Activated CD4-positive, alpha-beta memory T cell treated with anti-CD3 and anti-CD28 coated beads, Interleukin-2, amount 10 ng/mL, durations not matched to agents 7 days and 5 days (primary cell): ENCODE measurements at regions not wholly inside any gene's neighbourhood (a gene's known extent, or its start where the extent isn't known, plus 50 kb on each side); places are given as distances from the start of the nearest gene placed in this dataset.

Experiments used
- CTCF ChIA-PET: fragments of 350-600 bp; sonication (Branson Sonifier 250); formaldehyde crosslinking; loops from one replicate; lab custom pipeline; 2021; ENCODE audit warnings: antibody characterized with exemption, inconsistent platforms; lab: Charles Lee
- POLR2A ChIA-PET: fragments of 350-600 bp; sonication (Branson Sonifier 250); formaldehyde crosslinking; loops from one replicate; lab custom pipeline; 2021; ENCODE audit warnings: antibody characterized with exemption; lab: Charles Lee
- DNase-seq: peaks from one replicate; pipeline ENCODE4 v3.0.0-alpha.2; 2020
- H3K27ac Mint-ChIP-seq: one replicate; pipeline ENCODE4 v1.8.0; 2021; ENCODE audit warnings: mild to moderate bottlenecking, mixed read lengths
- H3K27me3 Mint-ChIP-seq: one replicate; pipeline ENCODE4 v1.8.0; 2021; ENCODE audit warnings: mixed read lengths
- H3K36me3 Mint-ChIP-seq: one replicate; pipeline ENCODE4 v1.8.0; 2021; ENCODE audit warnings: low read depth, mixed read lengths
- H3K4me1 Mint-ChIP-seq: one replicate; pipeline ENCODE4 v1.8.0; 2021; ENCODE audit warnings: mixed read lengths
- H3K4me3 Mint-ChIP-seq: one replicate; pipeline ENCODE4 v1.8.0; 2021; ENCODE audit warnings: mild to moderate bottlenecking, mixed read lengths
- H3K9me3 Mint-ChIP-seq: one replicate; pipeline ENCODE4 v1.8.0; 2021; ENCODE audit warnings: mixed read lengths

DNA sequence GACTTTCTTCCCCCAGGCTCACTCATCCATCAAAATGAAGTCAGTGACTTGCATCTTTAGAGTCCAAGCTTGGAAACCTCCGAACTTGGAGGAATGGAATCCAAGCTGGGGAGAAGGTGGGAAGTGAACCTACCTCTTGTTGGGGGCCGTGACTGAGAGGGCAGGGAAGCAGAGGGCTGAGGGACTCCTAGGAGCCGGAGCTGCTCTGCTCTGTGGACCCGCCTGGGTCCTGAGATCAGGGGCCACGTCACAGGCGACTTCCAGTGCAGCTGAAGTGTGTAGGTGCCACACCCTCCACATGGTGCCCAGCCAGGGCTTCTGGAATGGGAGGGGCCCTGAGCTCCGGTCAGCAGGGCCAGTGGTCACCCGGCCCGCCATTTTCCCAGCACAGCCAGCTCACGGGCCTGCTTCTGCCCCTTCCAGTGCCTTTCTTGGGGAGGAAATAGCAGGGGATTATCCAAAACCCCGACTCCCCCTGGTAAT, 63.4 kb upstream of the OTOS start:
- CTCF ChIA-PET: no interaction called here
- no peaks in the 10 kb centered on the region for H3K36me3 Mint-ChIP-seq
- no peaks in the 10 kb centered on the region for H3K4me1 Mint-ChIP-seq
- H3K27me3 Mint-ChIP-seq: peaks cover 22% of the 10 kb centered on the region
- no peak for DNase-seq
- no peak overlapping the region for H3K4me3 Mint-ChIP-seq
- POLR2A ChIA-PET: no interaction called here
- H3K27ac Mint-ChIP-seq: no peak overlapping the region
- no peaks in the 10 kb centered on the region for H3K9me3 Mint-ChIP-seq

DNA sequence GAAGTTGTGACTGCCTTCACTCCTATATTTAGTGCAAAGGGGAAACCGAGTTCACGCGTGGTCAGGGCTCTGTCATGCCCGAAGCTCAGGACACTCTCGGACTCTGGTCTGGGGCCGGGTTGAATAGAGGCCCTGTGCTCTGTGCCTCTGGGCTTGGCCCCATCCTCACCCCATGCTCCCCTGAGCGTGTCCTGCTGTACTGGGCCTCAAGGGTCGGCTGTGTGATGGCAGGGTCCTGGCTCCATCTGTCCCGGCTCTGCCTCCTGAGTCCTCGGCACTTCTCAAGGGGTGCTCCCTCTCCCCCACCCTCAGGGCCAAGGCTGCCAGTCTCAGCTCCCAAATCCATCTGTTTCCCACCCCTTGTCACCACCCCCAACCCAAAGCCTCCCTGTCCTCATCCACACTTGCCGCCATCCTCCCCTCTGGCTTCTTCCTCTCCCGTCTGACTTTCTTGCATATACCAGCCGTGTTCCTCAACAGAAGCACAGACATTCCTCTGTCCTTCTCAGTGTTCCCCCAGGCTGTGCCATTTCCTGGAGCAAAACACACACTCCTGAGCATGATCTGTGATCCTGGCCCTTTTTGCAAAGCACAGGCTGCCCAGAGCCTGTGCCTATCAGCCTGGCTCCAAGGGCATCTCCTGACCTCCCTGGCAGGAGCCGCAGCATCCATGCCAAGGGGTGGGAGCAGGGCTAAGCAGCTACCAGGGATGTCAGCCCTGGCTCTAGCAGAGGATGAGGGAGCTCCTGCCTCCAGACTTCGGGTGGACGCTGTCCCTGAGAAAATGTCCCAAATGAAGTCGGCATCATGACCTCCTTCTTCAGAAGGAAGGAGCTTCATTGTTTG, 64.2 kb upstream of the OTOS start:
- H3K27me3 Mint-ChIP-seq: peaks cover 22% of the 10 kb centered on the region
- no peaks in the 10 kb centered on the region for H3K36me3 Mint-ChIP-seq
- POLR2A ChIA-PET: no interaction called here

DNA sequence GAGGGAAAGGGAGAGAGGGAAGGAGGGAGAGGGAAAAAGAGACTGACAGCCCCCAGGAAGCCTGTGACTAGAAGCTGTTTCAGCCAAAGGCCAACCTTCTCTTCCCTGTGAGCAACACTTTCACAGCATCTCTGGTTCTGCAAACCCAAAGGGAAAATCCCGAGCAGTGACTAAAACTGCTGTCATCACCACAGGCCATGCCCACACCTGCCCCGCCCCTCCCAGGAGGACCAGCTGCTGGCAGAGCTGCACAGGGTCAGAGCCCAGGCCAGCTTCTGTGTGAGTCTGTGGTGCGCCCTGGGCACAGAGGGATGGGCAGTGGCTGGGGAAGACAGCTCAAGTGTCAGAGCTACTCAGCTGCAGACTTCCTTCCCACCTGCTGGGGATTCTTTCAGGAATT, 64.9 kb upstream of the OTOS start:
- DNase-seq: peak; percentile 36
- H3K9me3 Mint-ChIP-seq: no peaks in the 10 kb centered on the region
- no peak overlapping the region for H3K27ac Mint-ChIP-seq
- H3K4me1 Mint-ChIP-seq: no peaks in the 10 kb centered on the region
- H3K27me3 Mint-ChIP-seq: peaks cover 22% of the 10 kb centered on the region
- H3K36me3 Mint-ChIP-seq: no peaks in the 10 kb centered on the region
- CTCF ChIA-PET: interaction anchor here (1.0 kb wide), 1 partner anchor 10 kb away, joined by 3 read pairs; no protein-coding TSS in a partner anchor
- H3K4me3 Mint-ChIP-seq: no peak overlapping the region
- POLR2A ChIA-PET: no interaction called here

More for the DNA sequence above, 64.2 kb upstream of the OTOS start:
- Mint-ChIP-seq H3K4me3 (no peak overlapping the region), H3K4me1 (no peaks in the 10 kb centered on the region), H3K9me3 (no peaks in the 10 kb centered on the region), H3K27ac (no peak overlapping the region)
- CTCF ChIA-PET: no interaction called here
- no peak for DNase-seq

DNA sequence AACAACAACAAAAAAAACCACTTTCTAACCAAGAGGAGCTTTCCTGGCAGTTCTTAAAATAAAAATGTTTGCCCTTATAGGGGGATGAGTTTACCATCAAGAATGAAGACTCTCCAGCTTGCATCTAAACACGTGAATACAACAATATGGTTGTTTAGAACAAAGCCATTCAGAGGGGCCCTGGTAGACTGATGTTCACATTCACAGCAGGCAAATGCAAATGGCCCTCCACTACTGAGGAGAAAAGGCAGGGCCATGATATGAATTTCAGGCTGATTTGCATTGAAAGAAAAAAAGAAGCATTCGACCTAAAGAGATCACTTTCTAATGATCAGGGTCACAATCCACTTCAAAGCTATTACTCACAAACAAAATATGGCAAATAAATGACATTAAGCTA, 65.3 kb upstream of the OTOS start:
- DNase-seq: no peak
- no peak overlapping the region for H3K27ac Mint-ChIP-seq
- no peaks in the 10 kb centered on the region for H3K36me3 Mint-ChIP-seq
- no peaks in the 10 kb centered on the region for H3K9me3 Mint-ChIP-seq
- peaks cover 22% of the 10 kb centered on the region for H3K27me3 Mint-ChIP-seq
- H3K4me1 Mint-ChIP-seq: no peaks in the 10 kb centered on the region
- ChIA-PET CTCF (interaction anchor here (1.0 kb wide), 1 partner anchor 10 kb away, joined by 3 read pairs; no protein-coding TSS in a partner anchor), POLR2A (no interaction called here)
- no peak overlapping the region for H3K4me3 Mint-ChIP-seq

DNA sequence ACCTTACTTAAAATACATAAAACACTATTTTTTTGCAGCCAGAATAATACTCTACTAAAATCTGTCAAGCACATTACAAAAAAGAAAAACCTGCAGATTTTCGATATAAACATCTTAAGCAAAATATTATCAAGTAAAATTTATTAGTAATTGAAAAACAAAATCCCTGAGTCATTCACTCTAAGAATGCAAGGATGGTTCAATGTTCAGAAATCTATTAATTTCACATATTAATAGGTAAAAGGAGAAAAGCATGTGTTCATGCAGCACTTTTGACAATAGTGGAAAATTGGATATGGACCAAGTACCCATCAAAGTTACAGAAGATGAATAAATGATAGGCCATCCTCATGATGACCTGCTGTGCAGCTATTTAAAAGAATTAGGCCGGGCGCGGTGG, 66.2 kb upstream of the OTOS start:
- ChIA-PET POLR2A (no interaction called here), CTCF (no interaction called here)
- Mint-ChIP-seq H3K4me3 (no peak overlapping the region), H3K9me3 (no peaks in the 10 kb centered on the region), H3K27me3 (peaks cover 16% of the 10 kb centered on the region), H3K4me1 (no peaks in the 10 kb centered on the region), H3K27ac (no peak overlapping the region), H3K36me3 (no peaks in the 10 kb centered on the region)
- DNase-seq: no peak

DNA sequence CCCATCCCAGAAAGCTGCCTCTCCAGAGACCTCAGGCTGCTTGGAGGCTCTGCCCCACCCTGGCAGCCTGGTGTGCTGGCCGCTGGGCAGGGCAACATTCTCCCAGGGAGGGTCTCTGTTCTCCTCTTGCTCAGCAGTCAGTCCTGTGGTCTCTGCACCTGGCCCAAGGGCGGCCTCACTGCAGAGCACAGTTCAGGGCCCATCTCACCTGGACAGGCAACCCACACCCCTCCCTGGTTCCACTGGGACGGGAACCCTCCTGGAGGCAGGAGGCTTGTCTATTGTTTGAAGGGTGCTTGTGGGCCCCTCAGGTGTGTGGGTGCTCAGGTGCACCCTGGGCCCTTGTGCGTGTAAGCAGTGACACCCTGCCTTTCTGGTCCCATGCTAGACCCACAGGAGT, 67.2 kb upstream of the OTOS start:
- Mint-ChIP-seq H3K4me1 (no peaks in the 10 kb centered on the region), H3K36me3 (no peaks in the 10 kb centered on the region), H3K27me3 (peaks cover 13% of the 10 kb centered on the region), H3K9me3 (no peaks in the 10 kb centered on the region), H3K27ac (no peak overlapping the region), H3K4me3 (no peak overlapping the region)
- no peak for DNase-seq
- ChIA-PET POLR2A (no interaction called here), CTCF (no interaction called here)

DNA sequence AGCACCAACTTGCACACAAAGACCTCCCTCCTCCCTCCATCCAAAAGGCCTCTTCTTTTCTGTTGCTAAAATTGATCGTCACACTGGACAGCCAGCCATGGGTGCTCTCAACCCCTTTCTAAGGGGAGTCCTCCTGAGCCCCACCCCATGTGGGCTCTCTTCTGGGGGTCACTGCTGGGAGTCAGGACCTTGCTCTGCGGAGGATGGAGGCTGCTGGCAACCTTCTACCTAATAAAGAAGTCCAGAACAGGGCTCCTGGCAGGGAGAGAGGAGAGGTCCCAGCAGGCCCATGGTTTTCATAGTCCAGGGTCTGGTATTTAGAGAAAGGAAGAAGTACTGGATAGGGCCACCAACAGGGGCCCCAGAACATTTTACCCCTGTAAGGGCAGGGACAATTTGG, 67.6 kb upstream of the OTOS start:
- no peaks in the 10 kb centered on the region for H3K4me1 Mint-ChIP-seq
- no peak overlapping the region for H3K4me3 Mint-ChIP-seq
- DNase-seq: no peak
- no peaks in the 10 kb centered on the region for H3K36me3 Mint-ChIP-seq
- no peaks in the 10 kb centered on the region for H3K9me3 Mint-ChIP-seq
- no peak overlapping the region for H3K27ac Mint-ChIP-seq
- CTCF ChIA-PET: no interaction called here
- peaks cover 13% of the 10 kb centered on the region for H3K27me3 Mint-ChIP-seq
- POLR2A ChIA-PET: no interaction called here

DNA sequence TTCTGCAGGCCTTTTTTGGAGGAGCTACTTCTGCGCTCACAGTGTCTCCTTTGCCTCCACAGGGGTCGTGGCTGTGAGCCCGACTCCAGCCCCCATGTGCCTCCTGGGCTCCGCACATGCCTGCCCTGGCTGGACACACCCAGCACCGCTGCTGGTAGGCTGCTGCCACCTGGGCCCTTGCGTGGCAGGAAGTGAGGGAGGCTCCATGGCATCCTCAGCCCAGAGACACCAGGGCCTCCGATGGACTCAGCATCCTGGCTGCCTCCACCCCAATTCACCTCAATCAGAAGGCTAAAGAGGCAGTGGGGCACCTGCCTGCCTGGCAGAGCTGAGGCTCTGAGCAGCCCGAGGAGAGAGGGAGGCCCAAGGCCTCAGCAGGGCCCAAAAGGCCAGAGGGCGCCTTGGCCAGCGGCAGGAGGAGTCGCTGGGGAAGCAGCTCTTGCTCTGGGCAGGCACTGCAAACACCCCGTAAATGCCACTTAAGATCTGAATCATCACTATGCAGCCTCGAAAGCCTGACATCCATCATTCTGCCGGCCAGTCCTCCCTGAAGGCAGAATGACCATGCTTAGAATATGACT, 68.3 kb upstream of the OTOS start:
- CTCF ChIA-PET: no interaction called here
- peaks cover 12% of the 10 kb centered on the region for H3K27me3 Mint-ChIP-seq
- POLR2A ChIA-PET: no interaction called here
- H3K4me3 Mint-ChIP-seq: no peak overlapping the region
- no peaks in the 10 kb centered on the region for H3K4me1 Mint-ChIP-seq
- no peaks in the 10 kb centered on the region for H3K36me3 Mint-ChIP-seq
- H3K9me3 Mint-ChIP-seq: no peaks in the 10 kb centered on the region
- no peak overlapping the region for H3K27ac Mint-ChIP-seq
- no peak for DNase-seq

DNA sequence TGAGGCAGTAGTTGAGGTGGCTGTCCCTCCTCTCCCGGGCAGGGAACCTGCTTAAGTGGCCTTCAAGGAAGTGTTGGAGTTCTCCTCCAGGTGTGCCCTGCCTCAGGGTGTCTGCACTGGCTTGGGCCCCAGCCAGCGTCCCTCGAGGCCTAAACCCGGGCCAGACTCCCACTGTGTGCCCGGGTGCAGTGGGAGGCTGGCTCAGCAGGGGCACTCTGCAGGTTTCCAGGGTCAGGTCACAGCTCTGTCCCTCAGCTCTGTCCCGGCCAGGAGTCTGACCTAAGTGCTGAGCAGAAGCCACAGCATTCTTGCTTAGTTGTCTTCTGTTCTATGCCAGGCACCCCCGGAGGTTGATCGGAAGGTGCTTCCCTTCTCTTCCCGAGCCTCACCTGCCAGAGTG, 69.0 kb upstream of the OTOS start:
- Mint-ChIP-seq H3K27ac (no peak overlapping the region), H3K27me3 (peaks cover 12% of the 10 kb centered on the region), H3K36me3 (no peaks in the 10 kb centered on the region), H3K9me3 (no peaks in the 10 kb centered on the region), H3K4me3 (no peak overlapping the region), H3K4me1 (no peaks in the 10 kb centered on the region)
- CTCF ChIA-PET: no interaction called here
- POLR2A ChIA-PET: no interaction called here
- DNase-seq: no peak

DNA sequence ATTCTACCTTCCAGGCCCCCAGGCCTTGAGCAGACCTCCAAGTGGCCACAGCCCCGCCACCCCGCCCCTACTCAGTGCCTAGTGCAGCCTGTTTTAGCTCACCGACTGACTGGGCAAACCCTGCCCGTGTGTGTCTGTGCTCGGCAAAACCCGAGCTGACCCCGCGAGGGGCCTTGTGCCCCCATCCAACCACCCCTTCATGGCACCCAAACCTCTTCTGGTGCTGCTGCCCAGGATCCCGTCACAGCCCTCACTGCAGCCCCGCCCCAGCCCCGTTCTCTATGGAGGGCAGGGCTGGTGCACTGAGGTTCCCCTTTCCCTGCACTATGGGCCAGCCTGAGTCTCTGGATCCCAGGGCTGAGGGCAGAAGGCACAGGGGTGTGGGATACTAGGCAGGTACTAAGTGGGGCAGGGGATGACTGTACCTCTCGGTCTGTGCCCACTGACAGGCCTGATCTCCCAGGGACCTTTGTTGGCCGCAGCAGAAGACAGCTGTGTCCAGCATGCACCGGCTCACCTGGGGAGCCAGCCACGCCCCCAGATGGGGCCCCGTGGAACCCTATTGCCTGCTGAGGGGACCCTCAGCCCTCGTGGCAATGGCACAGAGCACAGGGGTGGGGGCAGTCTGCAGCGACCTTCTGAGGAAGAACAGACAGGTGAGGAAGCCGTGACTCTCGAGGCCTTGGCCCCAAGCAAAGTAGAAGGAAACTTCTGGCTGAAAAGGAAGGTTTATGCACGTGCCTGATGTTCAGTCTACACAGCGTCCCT, 69.9 kb upstream of the OTOS start:
- H3K27ac Mint-ChIP-seq: no peak overlapping the region
- ChIA-PET POLR2A (no interaction called here), CTCF (no interaction called here)
- H3K4me1 Mint-ChIP-seq: no peaks in the 10 kb centered on the region
- no peaks in the 10 kb centered on the region for H3K36me3 Mint-ChIP-seq
- DNase-seq: no peak
- no peak overlapping the region for H3K4me3 Mint-ChIP-seq
- peaks cover 8% of the 10 kb centered on the region for H3K27me3 Mint-ChIP-seq
- H3K9me3 Mint-ChIP-seq: no peaks in the 10 kb centered on the region

DNA sequence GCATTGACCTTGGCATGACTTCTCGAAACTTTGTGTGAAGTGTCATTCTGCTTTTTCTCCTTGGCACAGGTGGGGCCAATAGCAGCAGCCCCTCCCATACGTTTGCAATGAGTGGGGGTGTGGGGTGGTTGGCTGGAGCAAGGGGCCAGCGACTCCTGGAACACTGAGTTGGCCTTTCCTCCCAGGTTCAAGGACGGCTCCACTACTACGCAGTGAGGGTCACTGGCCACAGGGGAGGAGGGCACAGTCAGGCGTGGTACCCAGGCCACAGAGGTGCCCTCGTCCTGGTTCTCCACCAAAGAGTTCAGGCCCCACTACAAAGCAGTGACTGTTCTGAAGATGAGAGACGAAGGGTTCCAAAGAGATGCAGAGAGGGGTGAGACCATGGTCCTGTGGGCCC, 70.6 kb upstream of the OTOS start:
- H3K4me3 Mint-ChIP-seq: no peak overlapping the region
- ChIA-PET CTCF (no interaction called here), POLR2A (no interaction called here)
- no peaks in the 10 kb centered on the region for H3K9me3 Mint-ChIP-seq
- H3K4me1 Mint-ChIP-seq: no peaks in the 10 kb centered on the region
- H3K27me3 Mint-ChIP-seq: peaks cover under 1% of the 10 kb centered on the region
- no peak for DNase-seq
- no peaks in the 10 kb centered on the region for H3K36me3 Mint-ChIP-seq
- no peak overlapping the region for H3K27ac Mint-ChIP-seq

DNA sequence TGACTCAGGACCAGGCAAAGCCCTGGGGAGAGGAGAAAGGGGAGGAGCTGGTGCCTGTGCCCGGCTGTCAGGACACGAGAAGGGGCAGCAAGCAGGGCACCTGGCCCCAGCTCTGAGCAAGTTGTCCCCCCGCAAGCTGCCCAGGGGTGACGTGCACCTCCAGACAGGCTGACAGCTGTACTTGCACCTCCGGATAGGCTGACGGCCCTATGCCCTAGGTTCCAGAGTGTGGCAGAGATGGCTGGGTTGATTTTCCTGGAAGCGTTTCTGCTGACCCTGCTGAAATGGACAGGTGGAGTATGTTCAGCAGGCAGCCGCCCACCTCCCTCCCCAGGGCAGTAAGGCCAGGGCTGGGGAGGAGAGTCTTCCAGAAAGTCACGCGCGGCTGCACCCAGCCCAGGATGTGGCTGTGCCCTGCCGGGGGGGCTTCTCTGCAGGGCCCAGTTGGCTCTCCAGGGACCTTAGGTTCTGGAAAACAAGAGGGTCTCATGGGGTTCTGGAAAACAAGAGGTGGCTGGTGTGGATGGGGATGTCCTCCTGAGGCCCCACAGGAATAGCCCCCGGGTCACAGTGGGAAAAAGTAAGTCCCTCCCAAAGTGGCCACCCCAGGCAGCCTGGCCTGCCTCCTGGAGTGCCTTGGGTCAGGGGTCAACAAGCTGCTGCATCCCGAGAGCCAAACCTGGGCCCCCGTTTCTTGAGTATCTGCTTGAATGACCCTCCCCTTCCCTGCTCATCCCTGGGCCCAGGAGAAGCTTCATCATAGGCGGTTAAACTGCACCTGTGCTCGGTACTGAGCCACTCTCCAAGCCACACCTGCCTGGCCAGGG, 71.4 kb upstream of the OTOS start:
- H3K27me3 Mint-ChIP-seq: no peaks in the 10 kb centered on the region
- POLR2A ChIA-PET: no interaction called here
- no peak for DNase-seq
- no peak overlapping the region for H3K27ac Mint-ChIP-seq
- CTCF ChIA-PET: no interaction called here
- no peaks in the 10 kb centered on the region for H3K4me1 Mint-ChIP-seq
- no peak overlapping the region for H3K4me3 Mint-ChIP-seq
- no peaks in the 10 kb centered on the region for H3K9me3 Mint-ChIP-seq
- H3K36me3 Mint-ChIP-seq: no peaks in the 10 kb centered on the region
